ENCODE measurements at regions not wholly inside any gene's neighbourhood (a gene's known extent, or its start where the extent isn't known, plus 50 kb on each side); places are given as distances from the start of the nearest gene placed in this dataset.

DNA sequence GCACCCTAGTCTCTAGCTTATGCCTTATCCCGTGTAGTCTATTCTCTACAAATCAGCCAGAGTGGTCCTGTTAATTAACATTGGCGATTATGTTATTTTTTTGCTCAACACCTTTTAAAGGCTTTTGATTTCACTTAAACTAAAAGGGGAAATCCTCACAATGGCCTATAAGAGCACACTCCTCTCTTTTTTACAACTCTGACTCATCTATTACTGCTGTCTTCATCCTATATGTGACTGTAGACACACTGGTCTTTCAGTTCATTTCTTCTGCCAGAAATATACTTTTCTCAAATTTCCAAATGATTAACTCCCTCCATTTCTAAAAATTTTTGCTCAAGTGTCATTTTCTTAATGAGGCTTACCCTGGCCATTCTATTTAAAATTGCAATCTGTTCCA is 143.4 kb downstream of the NSUN3 start:
- H4K20me1 ChIP-seq (ENCODE audit: control insufficient read depth, extremely low read depth, insufficient read depth, low read length), result no peaks in the 10 kb centered on the region
- dilution Hi-C loops (cut with MboI; ENCODE audit: extremely low pct_ligation_motif_present, low sequenced_read_pairs), result no loop called here
- H3K79me2 ChIP-seq (ENCODE audit: control insufficient read depth, insufficient read depth, low read length), result no peaks in the 10 kb centered on the region
- no peaks in the 10 kb centered on the region for H3K27me3 ChIP-seq (ENCODE audit: control insufficient read depth, extremely low read depth, insufficient read depth, low read length)
- TF ChIP-seq EZH2 (IDR thresholded peaks at IDR 0.05; ENCODE audit: low read length), result no peak
- TF ChIP-seq CTCF (optimal IDR thresholded peaks at IDR 0.05 in 1 of 3, IDR thresholded peaks at IDR 0.05 in 1 of 3, conservative IDR thresholded peaks at IDR 0.05 in 1 of 3; ENCODE audit: extremely low read depth in 1 of 3, insufficient read depth in 2 of 3, low read length in 3 of 3), result no peak
- no peaks in the 10 kb centered on the region for H3K36me3 ChIP-seq (ENCODE audit: control insufficient read depth in 2 of 2, extremely low read depth in 1 of 2, insufficient read depth in 2 of 2, low read length in 2 of 2)
- FAIRE-seq, result no peak
- H3K4me2 ChIP-seq (ENCODE audit: control insufficient read depth, extremely low read depth, insufficient read depth, low read depth, low read length), result no peak overlapping the region
- H3K4me1 ChIP-seq (ENCODE audit: control insufficient read depth, extremely low read depth, insufficient read depth, low read length), result no peaks in the 10 kb centered on the region
- H3K27ac ChIP-seq (ENCODE audit: control insufficient read depth, insufficient read depth, low read length), result no peak overlapping the region
- H3K9me1 ChIP-seq (ENCODE audit: control insufficient read depth, extremely low read depth, insufficient read depth, low read length), result no peaks in the 10 kb centered on the region
- DNase-seq (ENCODE audit: low read depth, low spot score), result no peak
- H3K4me3 ChIP-seq (ENCODE audit: control insufficient read depth in 2 of 3, extremely low read depth in 1 of 3, insufficient read depth in 2 of 3, low read depth in 1 of 3, low read length in 3 of 3), result no peak overlapping the region
- H3K9me3 ChIP-seq (ENCODE audit: control insufficient read depth, low read depth, low read length), result no peaks in the 10 kb centered on the region
- H2AFZ ChIP-seq (ENCODE audit: control insufficient read depth, low read length), result no peak overlapping the region
- H3K9ac ChIP-seq (ENCODE audit: control insufficient read depth, extremely low read depth, insufficient read depth, low read length), result no peak overlapping the region

DNA sequence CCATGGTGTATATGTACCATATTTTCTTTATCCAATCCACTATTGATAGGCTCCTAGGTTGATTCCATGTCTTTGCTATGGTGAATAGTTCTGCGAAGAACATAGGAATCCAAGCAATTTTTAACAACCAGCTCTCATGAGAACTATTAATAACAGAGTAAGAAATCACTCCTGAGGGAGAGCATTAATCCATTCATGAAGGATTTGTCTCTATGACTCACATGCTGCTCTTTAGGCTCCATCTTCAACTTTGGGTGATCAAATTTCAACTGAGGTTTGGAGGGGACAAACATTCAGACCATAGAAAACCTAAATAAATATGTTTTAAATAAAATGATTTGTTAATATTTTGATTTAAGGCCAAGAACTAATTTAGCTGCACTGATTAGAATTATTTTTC is 147.4 kb downstream of the NSUN3 start:
- Histone ChIP-seq H3K4me1 (ENCODE audit: control insufficient read depth, extremely low read depth, insufficient read depth, low read length) (no peaks in the 10 kb centered on the region), H2AFZ (ENCODE audit: control insufficient read depth, low read length) (no peak overlapping the region), H3K79me2 (ENCODE audit: control insufficient read depth, insufficient read depth, low read length) (no peaks in the 10 kb centered on the region), H3K36me3 (ENCODE audit: control insufficient read depth in 2 of 2, extremely low read depth in 1 of 2, insufficient read depth in 2 of 2, low read length in 2 of 2) (no peaks in the 10 kb centered on the region), H3K9ac (ENCODE audit: control insufficient read depth, extremely low read depth, insufficient read depth, low read length) (no peak overlapping the region), H4K20me1 (ENCODE audit: control insufficient read depth, extremely low read depth, insufficient read depth, low read length) (no peaks in the 10 kb centered on the region), H3K9me1 (ENCODE audit: control insufficient read depth, extremely low read depth, insufficient read depth, low read length) (no peaks in the 10 kb centered on the region), H3K4me2 (ENCODE audit: control insufficient read depth, extremely low read depth, insufficient read depth, low read depth, low read length) (no peak overlapping the region), H3K4me3 (ENCODE audit: control insufficient read depth in 2 of 3, extremely low read depth in 1 of 3, insufficient read depth in 2 of 3, low read depth in 1 of 3, low read length in 3 of 3) (no peak overlapping the region), H3K27me3 (ENCODE audit: control insufficient read depth, extremely low read depth, insufficient read depth, low read length) (no peaks in the 10 kb centered on the region), H3K9me3 (ENCODE audit: control insufficient read depth, low read depth, low read length) (no peaks in the 10 kb centered on the region), H3K27ac (ENCODE audit: control insufficient read depth, insufficient read depth, low read length) (no peak overlapping the region)
- FAIRE-seq, result no peak
- TF ChIP-seq EZH2 (IDR thresholded peaks at IDR 0.05; ENCODE audit: low read length) (no peak), CTCF (optimal IDR thresholded peaks at IDR 0.05 in 1 of 3, IDR thresholded peaks at IDR 0.05 in 1 of 3, conservative IDR thresholded peaks at IDR 0.05 in 1 of 3; ENCODE audit: extremely low read depth in 1 of 3, insufficient read depth in 2 of 3, low read length in 3 of 3) (no peak)
- dilution Hi-C loops (cut with MboI; ENCODE audit: extremely low pct_ligation_motif_present, low sequenced_read_pairs), result no loop called here
- no peak for DNase-seq (ENCODE audit: low read depth, low spot score)

Measured in keratinocyte (primary cell).